GM23338 (cell line): ENCODE measurements at regions not wholly inside any gene's neighbourhood (a gene's known extent, or its start where the extent isn't known, plus 50 kb on each side); places are given as distances from the start of the nearest gene placed in this dataset.

Source experiments
- EZH2 ChIP-seq: fragments of 200-600 bp; sonication (generic); IDR thresholded peaks from one replicate; pipeline ENCODE4 v1.8.0; 2017; ENCODE audit warnings: antibody characterized with exemption, mild to moderate bottlenecking, low read depth; ENCODE audit not compliant: unreplicated experiment
- EZH2phosphoT487 ChIP-seq: fragments of 200-600 bp; sonication (generic); IDR thresholded peaks from one replicate; pipeline ENCODE4 v1.8.1; 2018; ENCODE audit warnings: antibody characterized with exemption; ENCODE audit not compliant: unreplicated experiment
- TF ChIP-seq, protein P1 (sequence below), 2 experiments: fragments of 200-600 bp in 1 of 2; sonication (generic) in 1 of 2; conservative IDR thresholded peaks; 2 replicates each; pipeline versions ENCODE4 v1.5.1 to v1.6.1; 2016 to 2017; ENCODE audit warnings: antibody characterized with exemption in 2 of 2, low read depth in 2 of 2, mild to moderate bottlenecking in 2 of 2, moderate library complexity in 1 of 2

DNA sequence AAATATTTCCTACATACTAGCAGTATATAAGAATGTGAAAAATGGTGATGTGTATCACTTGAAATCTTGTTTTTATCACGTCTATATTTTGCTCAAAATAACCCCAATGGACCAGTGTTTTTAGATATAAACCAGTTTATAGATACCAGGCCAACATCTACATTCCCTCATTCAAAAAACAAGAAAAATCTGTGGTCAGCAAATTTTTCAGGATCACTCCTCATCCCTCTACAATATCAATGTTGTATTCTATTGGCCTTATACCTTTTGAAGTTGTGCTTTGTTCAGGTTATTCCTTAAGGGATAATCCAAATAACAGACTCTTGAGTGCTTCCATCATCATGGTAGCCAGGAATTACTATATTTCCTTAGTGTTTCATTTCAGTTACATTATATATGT lies 332.9 kb upstream of the ARRDC4 start:
- TF ChIP-seq, protein P1, sequence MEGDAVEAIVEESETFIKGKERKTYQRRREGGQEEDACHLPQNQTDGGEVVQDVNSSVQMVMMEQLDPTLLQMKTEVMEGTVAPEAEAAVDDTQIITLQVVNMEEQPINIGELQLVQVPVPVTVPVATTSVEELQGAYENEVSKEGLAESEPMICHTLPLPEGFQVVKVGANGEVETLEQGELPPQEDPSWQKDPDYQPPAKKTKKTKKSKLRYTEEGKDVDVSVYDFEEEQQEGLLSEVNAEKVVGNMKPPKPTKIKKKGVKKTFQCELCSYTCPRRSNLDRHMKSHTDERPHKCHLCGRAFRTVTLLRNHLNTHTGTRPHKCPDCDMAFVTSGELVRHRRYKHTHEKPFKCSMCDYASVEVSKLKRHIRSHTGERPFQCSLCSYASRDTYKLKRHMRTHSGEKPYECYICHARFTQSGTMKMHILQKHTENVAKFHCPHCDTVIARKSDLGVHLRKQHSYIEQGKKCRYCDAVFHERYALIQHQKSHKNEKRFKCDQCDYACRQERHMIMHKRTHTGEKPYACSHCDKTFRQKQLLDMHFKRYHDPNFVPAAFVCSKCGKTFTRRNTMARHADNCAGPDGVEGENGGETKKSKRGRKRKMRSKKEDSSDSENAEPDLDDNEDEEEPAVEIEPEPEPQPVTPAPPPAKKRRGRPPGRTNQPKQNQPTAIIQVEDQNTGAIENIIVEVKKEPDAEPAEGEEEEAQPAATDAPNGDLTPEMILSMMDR (conservative IDR thresholded peaks at IDR 0.05; ENCODE audit: low read depth in 2 of 2), result no peak
- TF ChIP-seq EZH2phosphoT487 (no peak), EZH2 (no peak)
